ENCODE measurements at regions not wholly inside any gene's neighbourhood (a gene's known extent, or its start where the extent isn't known, plus 50 kb on each side); places are given as distances from the start of the nearest gene placed in this dataset.

- TF ChIP-seq, protein P1, sequence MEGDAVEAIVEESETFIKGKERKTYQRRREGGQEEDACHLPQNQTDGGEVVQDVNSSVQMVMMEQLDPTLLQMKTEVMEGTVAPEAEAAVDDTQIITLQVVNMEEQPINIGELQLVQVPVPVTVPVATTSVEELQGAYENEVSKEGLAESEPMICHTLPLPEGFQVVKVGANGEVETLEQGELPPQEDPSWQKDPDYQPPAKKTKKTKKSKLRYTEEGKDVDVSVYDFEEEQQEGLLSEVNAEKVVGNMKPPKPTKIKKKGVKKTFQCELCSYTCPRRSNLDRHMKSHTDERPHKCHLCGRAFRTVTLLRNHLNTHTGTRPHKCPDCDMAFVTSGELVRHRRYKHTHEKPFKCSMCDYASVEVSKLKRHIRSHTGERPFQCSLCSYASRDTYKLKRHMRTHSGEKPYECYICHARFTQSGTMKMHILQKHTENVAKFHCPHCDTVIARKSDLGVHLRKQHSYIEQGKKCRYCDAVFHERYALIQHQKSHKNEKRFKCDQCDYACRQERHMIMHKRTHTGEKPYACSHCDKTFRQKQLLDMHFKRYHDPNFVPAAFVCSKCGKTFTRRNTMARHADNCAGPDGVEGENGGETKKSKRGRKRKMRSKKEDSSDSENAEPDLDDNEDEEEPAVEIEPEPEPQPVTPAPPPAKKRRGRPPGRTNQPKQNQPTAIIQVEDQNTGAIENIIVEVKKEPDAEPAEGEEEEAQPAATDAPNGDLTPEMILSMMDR (IDR thresholded peaks at IDR 0.05), result no peak
- TF ChIP-seq POLR2A (IDR thresholded peaks at IDR 0.05) (no peak), POLR2AphosphoS5 (IDR thresholded peaks at IDR 0.05) (no peak)
Measured at GRCh38 chr7:41037691-41038090, 665.2 kb downstream of the INHBA start.

Data from breast epithelium (tissue), 3 donors.